Loucy (cell line): ENCODE measurements at regions not wholly inside any gene's neighbourhood (a gene's known extent, or its start where the extent isn't known, plus 50 kb on each side); places are given as distances from the start of the nearest gene placed in this dataset.

Experiments used
- CTCF ChIP-seq: fragments of 200-600 bp; sonication (generic); conservative IDR thresholded peaks from 2 replicates; pipeline ENCODE4 v1.5.1; 2014; ENCODE audit warnings: mild to moderate bottlenecking, antibody characterized with exemption, low read length
- EZH2phosphoT487 ChIP-seq: fragments of 200-600 bp; IDR thresholded peaks from 2 replicates; pipeline ENCODE4 v1.6.1; 2018; ENCODE audit warnings: antibody characterized with exemption, mild to moderate bottlenecking, moderate library complexity, borderline replicate concordance

- no peak for TF ChIP-seq CTCF
- no peak for TF ChIP-seq EZH2phosphoT487
Observed at GRCh38 chr4:79650217-79650616, 242.2 kb upstream of the GK2 start.
